ENCODE measurements at regions not wholly inside any gene's neighbourhood (a gene's known extent, or its start where the extent isn't known, plus 50 kb on each side); places are given as distances from the start of the nearest gene placed in this dataset.
"Not testable (repeated sequence)": the region's sequence is repeated elsewhere in the genome, so short reads cannot be mapped to it uniquely, and the experiment has no call there.

- Mint-ChIP-seq H3K4me1 (ENCODE audit: unreplicated experiment) (peaks cover 12% of the 10 kb centered on the region), H3K36me3 (ENCODE audit: low read depth, unreplicated experiment) (no peaks in the 10 kb centered on the region), H3K27me3 (ENCODE audit: unreplicated experiment) (no peaks in the 10 kb centered on the region), H3K4me3 (ENCODE audit: unreplicated experiment) (no peak overlapping the region), H3K9me3 (ENCODE audit: unreplicated experiment) (no peaks in the 10 kb centered on the region), H3K27ac (ENCODE audit: unreplicated experiment) (no peak overlapping the region)
- no peak for DNase-seq (ENCODE audit: low spot score)
- TF ChIP-seq CTCF (IDR thresholded peaks at IDR 0.05; ENCODE audit: unreplicated experiment): no peak
Observed at GRCh38 chr10:6795541-6795940, 215.5 kb upstream of the PRKCQ start.

GRCh38 chr10:6794841-6795240 lies 214.8 kb upstream of the PRKCQ start:
- DNase-seq (ENCODE audit: low spot score); H3K4me3 Mint-ChIP-seq (ENCODE audit: unreplicated experiment); H3K27me3 Mint-ChIP-seq (ENCODE audit: unreplicated experiment); H3K27ac Mint-ChIP-seq (ENCODE audit: unreplicated experiment); H3K9me3 Mint-ChIP-seq (ENCODE audit: unreplicated experiment); H3K36me3 Mint-ChIP-seq (ENCODE audit: low read depth, unreplicated experiment): not testable (repeated sequence)
- peaks cover 15% of the 10 kb centered on the region for H3K4me1 Mint-ChIP-seq (ENCODE audit: unreplicated experiment)

DNA sequence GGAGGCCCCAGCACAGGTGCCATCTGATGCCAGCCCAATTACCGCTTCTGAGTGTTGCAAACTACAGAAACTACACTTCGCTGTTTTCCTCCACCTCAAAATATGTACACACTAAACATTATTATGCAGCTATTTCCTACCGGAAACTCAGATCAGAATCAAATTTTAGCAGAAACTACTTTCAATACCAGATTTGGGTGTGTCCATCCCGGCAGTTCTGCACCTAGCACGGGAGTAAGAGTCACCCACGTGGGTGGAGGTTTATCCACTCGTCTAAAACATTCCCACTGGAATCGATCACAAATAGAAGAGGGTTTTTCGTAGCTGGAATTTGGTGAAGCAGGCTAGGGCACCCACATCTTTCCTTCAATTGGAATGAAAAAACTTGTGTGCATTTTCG lies 214.4 kb upstream of the PRKCQ start:
- Mint-ChIP-seq H3K27ac (ENCODE audit: unreplicated experiment) (no peak overlapping the region), H3K27me3 (ENCODE audit: unreplicated experiment) (no peaks in the 10 kb centered on the region), H3K4me3 (ENCODE audit: unreplicated experiment) (no peak overlapping the region), H3K9me3 (ENCODE audit: unreplicated experiment) (no peaks in the 10 kb centered on the region), H3K36me3 (ENCODE audit: low read depth, unreplicated experiment) (no peaks in the 10 kb centered on the region), H3K4me1 (ENCODE audit: unreplicated experiment) (peaks cover 19% of the 10 kb centered on the region)
- no peak for DNase-seq (ENCODE audit: low spot score)
- TF ChIP-seq CTCF (IDR thresholded peaks at IDR 0.05; ENCODE audit: unreplicated experiment): no peak

DNA sequence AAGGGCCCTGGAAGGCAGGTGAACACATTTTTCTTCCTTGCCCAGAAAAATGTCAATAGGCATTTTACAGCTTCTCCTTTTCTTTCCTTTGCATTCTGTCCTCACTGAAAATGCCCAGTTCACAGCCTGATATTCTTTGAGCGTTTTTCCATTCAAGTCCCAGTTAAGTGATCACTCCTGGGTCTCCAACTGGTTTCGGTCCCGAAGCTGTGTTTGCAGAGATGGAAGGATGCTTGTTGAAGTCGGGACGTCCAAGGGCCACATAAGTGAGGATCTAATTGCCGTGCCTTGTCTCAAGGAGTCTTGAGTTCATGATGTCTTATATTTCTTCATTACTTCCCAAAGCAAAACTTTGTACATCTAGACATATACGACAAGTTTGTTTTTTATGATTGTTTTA lies 208.7 kb upstream of the PRKCQ start:
- Mint-ChIP-seq H3K4me3 (ENCODE audit: unreplicated experiment) (no peak overlapping the region), H3K4me1 (ENCODE audit: unreplicated experiment) (peaks cover 21% of the 10 kb centered on the region), H3K27me3 (ENCODE audit: unreplicated experiment) (no peaks in the 10 kb centered on the region), H3K9me3 (ENCODE audit: unreplicated experiment) (no peaks in the 10 kb centered on the region), H3K27ac (ENCODE audit: unreplicated experiment) (no peak overlapping the region), H3K36me3 (ENCODE audit: low read depth, unreplicated experiment) (no peaks in the 10 kb centered on the region)
- TF ChIP-seq CTCF (IDR thresholded peaks at IDR 0.05; ENCODE audit: unreplicated experiment): no peak
- no peak for DNase-seq (ENCODE audit: low spot score)

DNA sequence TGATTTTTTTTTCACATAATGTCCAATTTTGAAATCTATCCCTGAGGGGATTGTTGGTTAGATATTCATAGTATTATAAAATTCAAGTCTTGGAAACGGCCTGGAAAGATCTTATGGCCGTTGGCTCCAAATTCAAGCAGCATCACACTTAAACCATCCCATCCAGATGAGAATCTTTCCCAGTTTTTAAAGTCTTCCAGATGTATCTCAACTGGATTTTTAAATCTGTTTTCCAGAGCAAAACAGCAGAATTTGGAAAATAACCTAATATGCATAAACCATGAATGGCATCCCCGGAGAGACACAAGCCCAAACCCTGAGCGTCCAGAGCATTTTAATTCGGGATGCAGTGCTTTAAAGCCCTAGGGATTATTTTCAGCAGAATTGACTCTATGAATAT lies 208.2 kb upstream of the PRKCQ start:
- no peak for DNase-seq (ENCODE audit: low spot score)
- Mint-ChIP-seq H3K36me3 (ENCODE audit: low read depth, unreplicated experiment) (no peaks in the 10 kb centered on the region), H3K27ac (ENCODE audit: unreplicated experiment) (no peak overlapping the region), H3K4me1 (ENCODE audit: unreplicated experiment) (peaks cover 21% of the 10 kb centered on the region), H3K4me3 (ENCODE audit: unreplicated experiment) (no peak overlapping the region), H3K27me3 (ENCODE audit: unreplicated experiment) (no peaks in the 10 kb centered on the region), H3K9me3 (ENCODE audit: unreplicated experiment) (no peaks in the 10 kb centered on the region)
- TF ChIP-seq CTCF (IDR thresholded peaks at IDR 0.05; ENCODE audit: unreplicated experiment): no peak

GRCh38 chr10:6787718-6788117 lies 207.6 kb upstream of the PRKCQ start:
- Mint-ChIP-seq H3K27ac (ENCODE audit: unreplicated experiment) (no peak overlapping the region), H3K4me3 (ENCODE audit: unreplicated experiment) (no peak overlapping the region), H3K27me3 (ENCODE audit: unreplicated experiment) (no peaks in the 10 kb centered on the region), H3K36me3 (ENCODE audit: low read depth, unreplicated experiment) (no peaks in the 10 kb centered on the region), H3K9me3 (ENCODE audit: unreplicated experiment) (no peaks in the 10 kb centered on the region), H3K4me1 (ENCODE audit: unreplicated experiment) (peaks cover 21% of the 10 kb centered on the region)
- no peak for TF ChIP-seq CTCF (IDR thresholded peaks at IDR 0.05; ENCODE audit: unreplicated experiment)
- DNase-seq (ENCODE audit: low spot score): no peak
